Smooth muscle cell (in vitro differentiated cells): ENCODE measurements at regions not wholly inside any gene's neighbourhood (a gene's known extent, or its start where the extent isn't known, plus 50 kb on each side); places are given as distances from the start of the nearest gene placed in this dataset.
A peak's percentile ranks its signal among the peaks of the same experiment; 100 is the strongest.
"Not testable (repeated sequence)": the region's sequence is repeated elsewhere in the genome, so short reads cannot be mapped to it uniquely, and the experiment has no call there.

Source experiments
- DNase-seq: peaks from one replicate; lab custom pipeline; 2025; ENCODE audit not compliant: unreplicated experiment; lab: John Stamatoyannopoulos, UW
- H2AFZ ChIP-seq: fragments of 200-600 bp; sonication (generic); 2 replicates; pipeline ENCODE4 v1.6.0; 2016; ENCODE audit warnings: antibody characterized with exemption, low read depth, mild to moderate bottlenecking
- H3F3A ChIP-seq: fragments of 200-600 bp; sonication (generic); 2 replicates; pipeline ENCODE4 v1.6.0; 2017; ENCODE audit warnings: antibody characterized with exemption, low read depth
- H3K27ac ChIP-seq: fragments of 200-600 bp; sonication (generic); 2 replicates; pipeline ENCODE4 v1.5.1; 2016; ENCODE audit warnings: low read depth, mild to moderate bottlenecking
- H3K27me3 ChIP-seq: fragments of 200-600 bp; sonication (generic); 2 replicates; pipeline ENCODE4 v1.6.1; 2016; ENCODE audit warnings: low read depth, mild to moderate bottlenecking
- H3K36me3 ChIP-seq: fragments of 200-600 bp; sonication (generic); 2 replicates; pipeline ENCODE4 v1.5.1; 2016; ENCODE audit warnings: low read depth
- H3K4me1 ChIP-seq: fragments of 200-600 bp; sonication (generic); 2 replicates; pipeline ENCODE4 v1.5.1; 2016; ENCODE audit warnings: low read depth
- H3K4me2 ChIP-seq: fragments of 200-600 bp; sonication (generic); 2 replicates; pipeline ENCODE4 v1.6.0; 2016; ENCODE audit warnings: mild to moderate bottlenecking
- H3K4me3 ChIP-seq: fragments of 200-600 bp; sonication (generic); 2 replicates; pipeline ENCODE4 v1.5.1; 2016; ENCODE audit warnings: mild to moderate bottlenecking
- H3K79me2 ChIP-seq: fragments of 200-600 bp; sonication (generic); 2 replicates; pipeline ENCODE4 v1.6.0; 2016; ENCODE audit warnings: low read depth, mild to moderate bottlenecking
- H3K9ac ChIP-seq: fragments of 200-600 bp; sonication (generic); 2 replicates; pipeline ENCODE4 v1.6.0; 2016; ENCODE audit warnings: low read depth
- H3K9me3 ChIP-seq: fragments of 200-600 bp; sonication (generic); replicated peaks from 2 replicates; pipeline ENCODE4 v1.5.1; 2016; ENCODE audit warnings: low read depth
- H4K20me1 ChIP-seq: fragments of 200-600 bp; sonication (generic); 2 replicates; pipeline ENCODE4 v1.6.0; 2016; ENCODE audit warnings: low read depth
- WGBS: methylation state at CpG from one replicate; pipeline ENCODE4 v1.1.7; 2016; ENCODE audit warnings: low lambda C conversion rate; 5-methylcytosine and 5-hydroxymethylcytosine counted together

- WGBS, result 1% methylated on average over 64 of the region's 70 CpGs
- H2AFZ ChIP-seq, result not testable (repeated sequence)
- peaks cover 21% of the 10 kb centered on the region for H3K79me2 ChIP-seq
Observed at GRCh38 chr1:223992456-223993246, 121.3 kb upstream of the FBXO28 start.

GRCh38 chr1:223991297-223991857 lies 122.5 kb upstream of the FBXO28 start:
- H3K4me2 ChIP-seq, H2AFZ ChIP-seq, H3K9ac ChIP-seq, H3K4me3 ChIP-seq, H3F3A ChIP-seq, H3K9me3 ChIP-seq, H3K27ac ChIP-seq, DNase-seq, H3K27me3 ChIP-seq, H4K20me1 ChIP-seq, H3K36me3 ChIP-seq, H3K4me1 ChIP-seq: not testable (repeated sequence)
- 97% methylated on average over 10 of the region's 10 CpGs for WGBS
- peaks cover 19% of the 10 kb centered on the region for H3K79me2 ChIP-seq

More at GRCh38 chr1:223992456-223993246, 121.3 kb upstream of the FBXO28 start:
- Histone ChIP-seq H3K27ac (peak overlapping the region; percentile 88), H3K9ac (peak overlapping the region; percentile 89), H3K4me2 (peak overlapping the region; percentile 81), H3K4me3 (peak overlapping the region; percentile 93)
- not testable (repeated sequence) for H3K4me1 ChIP-seq, H3K27me3 ChIP-seq, H3F3A ChIP-seq, H4K20me1 ChIP-seq, H3K36me3 ChIP-seq, H3K9me3 ChIP-seq
- DNase-seq, result peak; percentile 97

GRCh38 chr1:223961985-223962384 lies 116.2 kb upstream of the TP53BP2 start:
- H3K27me3 ChIP-seq, H3K9ac ChIP-seq, DNase-seq, H3K9me3 ChIP-seq, H3K79me2 ChIP-seq, H3F3A ChIP-seq, H3K4me2 ChIP-seq, H4K20me1 ChIP-seq, H3K4me1 ChIP-seq, H3K36me3 ChIP-seq, H3K4me3 ChIP-seq, H2AFZ ChIP-seq, H3K27ac ChIP-seq: not testable (repeated sequence)
- 87% methylated on average over 4 of the region's 4 CpGs for WGBS

GRCh38 chr1:223952801-223953200 lies 107.1 kb upstream of the TP53BP2 start:
- not testable (repeated sequence) for H3K27ac ChIP-seq, H3K79me2 ChIP-seq, H3F3A ChIP-seq, DNase-seq, H3K27me3 ChIP-seq, H4K20me1 ChIP-seq, H3K4me2 ChIP-seq, H3K36me3 ChIP-seq, H3K4me1 ChIP-seq, H3K4me3 ChIP-seq, H2AFZ ChIP-seq, H3K9ac ChIP-seq, H3K9me3 ChIP-seq
- WGBS, result 58% methylated on average over 2 of the region's 2 CpGs

GRCh38 chr1:223951551-223951950 lies 105.8 kb upstream of the TP53BP2 start:
- not testable (repeated sequence) for H3F3A ChIP-seq, H3K4me2 ChIP-seq, H3K9ac ChIP-seq, DNase-seq, H3K79me2 ChIP-seq, H2AFZ ChIP-seq, H3K9me3 ChIP-seq, H3K4me1 ChIP-seq, H3K27me3 ChIP-seq, H3K27ac ChIP-seq, H3K4me3 ChIP-seq, H3K36me3 ChIP-seq, H4K20me1 ChIP-seq
- WGBS, result 97% methylated on average over 14 of the region's 14 CpGs

- not testable (repeated sequence) for H3K4me3 ChIP-seq, H3K79me2 ChIP-seq, H3K27ac ChIP-seq, H3K9ac ChIP-seq, H4K20me1 ChIP-seq, H3K9me3 ChIP-seq, H3K4me2 ChIP-seq, H3K4me1 ChIP-seq, DNase-seq, H3K36me3 ChIP-seq, H3K27me3 ChIP-seq, H2AFZ ChIP-seq, H3F3A ChIP-seq
- WGBS, result 97% methylated on average over 6 of the region's 10 CpGs
Observed at GRCh38 chr1:223949944-223950343, 104.2 kb upstream of the TP53BP2 start.

GRCh38 chr1:223948041-223948440 lies 102.3 kb upstream of the TP53BP2 start:
- WGBS, result 97% methylated on average over 11 of the region's 12 CpGs
- H3K27ac ChIP-seq, H3K27me3 ChIP-seq, DNase-seq, H3K9ac ChIP-seq, H3K4me2 ChIP-seq, H3K36me3 ChIP-seq, H3F3A ChIP-seq, H4K20me1 ChIP-seq, H3K4me1 ChIP-seq, H3K9me3 ChIP-seq, H3K79me2 ChIP-seq, H2AFZ ChIP-seq, H3K4me3 ChIP-seq: not testable (repeated sequence)

GRCh38 chr1:223936592-223936991 lies 90.8 kb upstream of the TP53BP2 start:
- H3K27me3 ChIP-seq, H3K4me2 ChIP-seq, H3K4me3 ChIP-seq, H3F3A ChIP-seq, H4K20me1 ChIP-seq, H3K36me3 ChIP-seq, DNase-seq, H3K9me3 ChIP-seq, H3K27ac ChIP-seq, H3K9ac ChIP-seq, H3K4me1 ChIP-seq, H3K79me2 ChIP-seq, H2AFZ ChIP-seq: not testable (repeated sequence)
- WGBS, result 60% methylated on average over 2 of the region's 2 CpGs
